ENCODE measurements at regions not wholly inside any gene's neighbourhood (a gene's known extent, or its start where the extent isn't known, plus 50 kb on each side); places are given as distances from the start of the nearest gene placed in this dataset.

DNA sequence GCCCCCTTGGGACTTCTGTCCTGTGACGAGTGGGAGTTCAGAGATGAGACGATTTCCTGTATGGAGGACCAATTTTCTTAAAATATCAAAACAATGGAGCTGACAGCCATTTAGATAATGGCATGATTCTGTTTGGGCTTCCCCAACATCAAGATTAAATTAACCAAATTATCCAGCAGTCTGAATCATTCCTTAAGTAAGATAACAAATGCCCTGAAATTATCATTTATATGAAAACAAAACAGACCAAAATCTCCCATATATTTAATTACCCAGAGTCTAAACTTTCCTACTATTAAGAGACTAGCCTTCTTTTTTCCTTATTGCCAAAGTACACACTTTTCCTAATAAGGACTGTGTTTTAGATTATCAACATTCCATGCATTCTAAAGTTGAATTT lies 550.1 kb upstream of the PSMD7 start:
- Mint-ChIP-seq H3K4me3 (no peak overlapping the region), H3K36me3 (ENCODE audit: low read depth) (no peaks in the 10 kb centered on the region), H3K27ac (no peak overlapping the region), H3K27me3 (ENCODE audit: insufficient read depth, low read depth, poor library complexity) (no peaks in the 10 kb centered on the region), H3K9me3 (no peaks in the 10 kb centered on the region; the same call in 2 of the 3 replicates), H3K4me1 (peaks cover 11% of the 10 kb centered on the region; the same call in 2 of the 3 replicates)
- DNase-seq (ENCODE audit: low spot score) (no peak), ATAC-seq (no peak)
- no peak overlapping the region for H3K4me3 ChIP-seq
- no peak overlapping the region for H3K4me2 ChIP-seq
- no peaks in the 10 kb centered on the region for H3K79me2 ChIP-seq (replicated peaks; ENCODE audit: insufficient read depth)
- no peaks in the 10 kb centered on the region for H3K36me3 ChIP-seq (ENCODE audit: insufficient read depth)
- H3F3A ChIP-seq (replicated peaks; ENCODE audit: low read depth) = no peaks in the 10 kb centered on the region
- no peaks in the 10 kb centered on the region for H3K27me3 ChIP-seq (ENCODE audit: insufficient read depth)
- H3K9me2 ChIP-seq (ENCODE audit: insufficient read depth) = peaks cover 12% of the 10 kb centered on the region; the same call in 1 of the 2 replicates
- H3K4me1 ChIP-seq (ENCODE audit: insufficient read depth) = 0 out of 2 replicates have a peak, but pooled peaks cover 2% of the 10 kb centered on the region
- TF ChIP-seq STAT1 (IDR thresholded peaks at IDR 0.05; ENCODE audit: unreplicated experiment) (no peak), JUNB (IDR thresholded peaks at IDR 0.05; ENCODE audit: unreplicated experiment) (no peak), CREB1 (CRISPR knock-in tag; IDR thresholded peaks at IDR 0.05; ENCODE audit: low read depth) (no peak), NANOG (IDR thresholded peaks at IDR 0.05; ENCODE audit: borderline replicate concordance) (no peak), ZNF114 (CRISPR knock-in tag; IDR thresholded peaks at IDR 0.05) (no peak), ZNF331 (CRISPR knock-in tag; IDR thresholded peaks at IDR 0.05; ENCODE audit: low read depth) (no peak), EZH2 (IDR thresholded peaks at IDR 0.05; ENCODE audit: low read depth, unreplicated experiment) (no peak), EZH2phosphoT487 (IDR thresholded peaks at IDR 0.05; ENCODE audit: unreplicated experiment) (no peak), POLR2AphosphoS5 (IDR thresholded peaks at IDR 0.05; ENCODE audit: low read depth) (no peak)
- TF ChIP-seq, protein P1, sequence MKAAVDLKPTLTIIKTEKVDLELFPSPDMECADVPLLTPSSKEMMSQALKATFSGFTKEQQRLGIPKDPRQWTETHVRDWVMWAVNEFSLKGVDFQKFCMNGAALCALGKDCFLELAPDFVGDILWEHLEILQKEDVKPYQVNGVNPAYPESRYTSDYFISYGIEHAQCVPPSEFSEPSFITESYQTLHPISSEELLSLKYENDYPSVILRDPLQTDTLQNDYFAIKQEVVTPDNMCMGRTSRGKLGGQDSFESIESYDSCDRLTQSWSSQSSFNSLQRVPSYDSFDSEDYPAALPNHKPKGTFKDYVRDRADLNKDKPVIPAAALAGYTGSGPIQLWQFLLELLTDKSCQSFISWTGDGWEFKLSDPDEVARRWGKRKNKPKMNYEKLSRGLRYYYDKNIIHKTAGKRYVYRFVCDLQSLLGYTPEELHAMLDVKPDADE (IDR thresholded peaks at IDR 0.05) = no peak
- TF ChIP-seq, protein P2, sequence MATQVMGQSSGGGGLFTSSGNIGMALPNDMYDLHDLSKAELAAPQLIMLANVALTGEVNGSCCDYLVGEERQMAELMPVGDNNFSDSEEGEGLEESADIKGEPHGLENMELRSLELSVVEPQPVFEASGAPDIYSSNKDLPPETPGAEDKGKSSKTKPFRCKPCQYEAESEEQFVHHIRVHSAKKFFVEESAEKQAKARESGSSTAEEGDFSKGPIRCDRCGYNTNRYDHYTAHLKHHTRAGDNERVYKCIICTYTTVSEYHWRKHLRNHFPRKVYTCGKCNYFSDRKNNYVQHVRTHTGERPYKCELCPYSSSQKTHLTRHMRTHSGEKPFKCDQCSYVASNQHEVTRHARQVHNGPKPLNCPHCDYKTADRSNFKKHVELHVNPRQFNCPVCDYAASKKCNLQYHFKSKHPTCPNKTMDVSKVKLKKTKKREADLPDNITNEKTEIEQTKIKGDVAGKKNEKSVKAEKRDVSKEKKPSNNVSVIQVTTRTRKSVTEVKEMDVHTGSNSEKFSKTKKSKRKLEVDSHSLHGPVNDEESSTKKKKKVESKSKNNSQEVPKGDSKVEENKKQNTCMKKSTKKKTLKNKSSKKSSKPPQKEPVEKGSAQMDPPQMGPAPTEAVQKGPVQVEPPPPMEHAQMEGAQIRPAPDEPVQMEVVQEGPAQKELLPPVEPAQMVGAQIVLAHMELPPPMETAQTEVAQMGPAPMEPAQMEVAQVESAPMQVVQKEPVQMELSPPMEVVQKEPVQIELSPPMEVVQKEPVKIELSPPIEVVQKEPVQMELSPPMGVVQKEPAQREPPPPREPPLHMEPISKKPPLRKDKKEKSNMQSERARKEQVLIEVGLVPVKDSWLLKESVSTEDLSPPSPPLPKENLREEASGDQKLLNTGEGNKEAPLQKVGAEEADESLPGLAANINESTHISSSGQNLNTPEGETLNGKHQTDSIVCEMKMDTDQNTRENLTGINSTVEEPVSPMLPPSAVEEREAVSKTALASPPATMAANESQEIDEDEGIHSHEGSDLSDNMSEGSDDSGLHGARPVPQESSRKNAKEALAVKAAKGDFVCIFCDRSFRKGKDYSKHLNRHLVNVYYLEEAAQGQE (IDR thresholded peaks at IDR 0.05; ENCODE audit: unreplicated experiment) = no peak
- TF ChIP-seq, protein P3, sequence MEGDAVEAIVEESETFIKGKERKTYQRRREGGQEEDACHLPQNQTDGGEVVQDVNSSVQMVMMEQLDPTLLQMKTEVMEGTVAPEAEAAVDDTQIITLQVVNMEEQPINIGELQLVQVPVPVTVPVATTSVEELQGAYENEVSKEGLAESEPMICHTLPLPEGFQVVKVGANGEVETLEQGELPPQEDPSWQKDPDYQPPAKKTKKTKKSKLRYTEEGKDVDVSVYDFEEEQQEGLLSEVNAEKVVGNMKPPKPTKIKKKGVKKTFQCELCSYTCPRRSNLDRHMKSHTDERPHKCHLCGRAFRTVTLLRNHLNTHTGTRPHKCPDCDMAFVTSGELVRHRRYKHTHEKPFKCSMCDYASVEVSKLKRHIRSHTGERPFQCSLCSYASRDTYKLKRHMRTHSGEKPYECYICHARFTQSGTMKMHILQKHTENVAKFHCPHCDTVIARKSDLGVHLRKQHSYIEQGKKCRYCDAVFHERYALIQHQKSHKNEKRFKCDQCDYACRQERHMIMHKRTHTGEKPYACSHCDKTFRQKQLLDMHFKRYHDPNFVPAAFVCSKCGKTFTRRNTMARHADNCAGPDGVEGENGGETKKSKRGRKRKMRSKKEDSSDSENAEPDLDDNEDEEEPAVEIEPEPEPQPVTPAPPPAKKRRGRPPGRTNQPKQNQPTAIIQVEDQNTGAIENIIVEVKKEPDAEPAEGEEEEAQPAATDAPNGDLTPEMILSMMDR (conservative IDR thresholded peaks at IDR 0.05; ENCODE audit: low read depth in 2 of 2) = no peak
- TF ChIP-seq, protein P4, sequence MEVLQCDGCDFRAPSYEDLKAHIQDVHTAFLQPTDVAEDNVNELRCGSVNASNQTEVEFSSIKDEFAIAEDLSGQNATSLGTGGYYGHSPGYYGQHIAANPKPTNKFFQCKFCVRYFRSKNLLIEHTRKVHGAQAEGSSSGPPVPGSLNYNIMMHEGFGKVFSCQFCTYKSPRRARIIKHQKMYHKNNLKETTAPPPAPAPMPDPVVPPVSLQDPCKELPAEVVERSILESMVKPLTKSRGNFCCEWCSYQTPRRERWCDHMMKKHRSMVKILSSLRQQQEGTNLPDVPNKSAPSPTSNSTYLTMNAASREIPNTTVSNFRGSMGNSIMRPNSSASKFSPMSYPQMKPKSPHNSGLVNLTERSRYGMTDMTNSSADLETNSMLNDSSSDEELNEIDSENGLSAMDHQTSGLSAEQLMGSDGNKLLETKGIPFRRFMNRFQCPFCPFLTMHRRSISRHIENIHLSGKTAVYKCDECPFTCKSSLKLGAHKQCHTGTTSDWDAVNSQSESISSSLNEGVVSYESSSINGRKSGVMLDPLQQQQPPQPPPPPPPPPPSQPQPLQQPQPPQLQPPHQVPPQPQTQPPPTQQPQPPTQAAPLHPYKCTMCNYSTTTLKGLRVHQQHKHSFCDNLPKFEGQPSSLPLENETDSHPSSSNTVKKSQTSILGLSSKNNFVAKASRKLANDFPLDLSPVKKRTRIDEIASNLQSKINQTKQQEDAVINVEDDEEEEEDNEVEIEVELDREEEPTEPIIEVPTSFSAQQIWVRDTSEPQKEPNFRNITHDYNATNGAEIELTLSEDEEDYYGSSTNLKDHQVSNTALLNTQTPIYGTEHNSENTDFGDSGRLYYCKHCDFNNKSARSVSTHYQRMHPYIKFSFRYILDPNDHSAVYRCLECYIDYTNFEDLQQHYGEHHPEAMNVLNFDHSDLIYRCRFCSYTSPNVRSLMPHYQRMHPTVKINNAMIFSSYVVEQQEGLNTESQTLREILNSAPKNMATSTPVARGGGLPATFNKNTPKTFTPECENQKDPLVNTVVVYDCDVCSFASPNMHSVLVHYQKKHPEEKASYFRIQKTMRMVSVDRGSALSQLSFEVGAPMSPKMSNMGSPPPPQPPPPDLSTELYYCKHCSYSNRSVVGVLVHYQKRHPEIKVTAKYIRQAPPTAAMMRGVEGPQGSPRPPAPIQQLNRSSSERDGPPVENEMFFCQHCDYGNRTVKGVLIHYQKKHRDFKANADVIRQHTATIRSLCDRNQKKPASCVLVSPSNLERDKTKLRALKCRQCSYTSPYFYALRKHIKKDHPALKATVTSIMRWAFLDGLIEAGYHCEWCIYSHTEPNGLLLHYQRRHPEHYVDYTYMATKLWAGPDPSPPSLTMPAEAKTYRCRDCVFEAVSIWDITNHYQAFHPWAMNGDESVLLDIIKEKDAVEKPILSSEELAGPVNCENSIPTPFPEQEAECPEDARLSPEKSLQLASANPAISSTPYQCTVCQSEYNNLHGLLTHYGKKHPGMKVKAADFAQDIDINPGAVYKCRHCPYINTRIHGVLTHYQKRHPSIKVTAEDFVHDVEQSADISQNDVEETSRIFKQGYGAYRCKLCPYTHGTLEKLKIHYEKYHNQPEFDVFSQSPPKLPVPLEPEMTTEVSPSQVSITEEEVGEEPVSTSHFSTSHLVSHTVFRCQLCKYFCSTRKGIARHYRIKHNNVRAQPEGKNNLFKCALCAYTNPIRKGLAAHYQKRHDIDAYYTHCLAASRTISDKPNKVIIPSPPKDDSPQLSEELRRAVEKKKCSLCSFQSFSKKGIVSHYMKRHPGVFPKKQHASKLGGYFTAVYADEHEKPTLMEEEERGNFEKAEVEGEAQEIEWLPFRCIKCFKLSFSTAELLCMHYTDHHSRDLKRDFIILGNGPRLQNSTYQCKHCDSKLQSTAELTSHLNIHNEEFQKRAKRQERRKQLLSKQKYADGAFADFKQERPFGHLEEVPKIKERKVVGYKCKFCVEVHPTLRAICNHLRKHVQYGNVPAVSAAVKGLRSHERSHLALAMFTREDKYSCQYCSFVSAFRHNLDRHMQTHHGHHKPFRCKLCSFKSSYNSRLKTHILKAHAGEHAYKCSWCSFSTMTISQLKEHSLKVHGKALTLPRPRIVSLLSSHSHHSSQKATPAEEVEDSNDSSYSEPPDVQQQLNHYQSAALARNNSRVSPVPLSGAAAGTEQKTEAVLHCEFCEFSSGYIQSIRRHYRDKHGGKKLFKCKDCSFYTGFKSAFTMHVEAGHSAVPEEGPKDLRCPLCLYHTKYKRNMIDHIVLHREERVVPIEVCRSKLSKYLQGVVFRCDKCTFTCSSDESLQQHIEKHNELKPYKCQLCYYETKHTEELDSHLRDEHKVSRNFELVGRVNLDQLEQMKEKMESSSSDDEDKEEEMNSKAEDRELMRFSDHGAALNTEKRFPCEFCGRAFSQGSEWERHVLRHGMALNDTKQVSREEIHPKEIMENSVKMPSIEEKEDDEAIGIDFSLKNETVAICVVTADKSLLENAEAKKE (CRISPR knock-in tag; IDR thresholded peaks at IDR 0.05) = no peak
- no peak overlapping the region for H3K27ac ChIP-seq (ENCODE audit: low read depth)
- no peaks in the 10 kb centered on the region for H4K20me1 ChIP-seq (replicated peaks; ENCODE audit: insufficient read depth)
- no peak overlapping the region for H2AFZ ChIP-seq
